Trophoblast cell (in vitro differentiated cells and primary cell): ENCODE measurements at regions not wholly inside any gene's neighbourhood (a gene's known extent, or its start where the extent isn't known, plus 50 kb on each side); places are given as distances from the start of the nearest gene placed in this dataset.

Experiments used
- DNase-seq, 2 donors: peaks; one replicate each; pipeline ENCODE4 v3.0.0-alpha.2; 2016
- H2AFZ ChIP-seq: 2 replicates; pipeline ENCODE4 v1.6.1; 2013; ENCODE audit warnings: low read length, moderate library complexity, mild to moderate bottlenecking; ENCODE audit not compliant: insufficient read depth, poor library complexity
- H2AK5ac ChIP-seq: 2 replicates; pipeline ENCODE4 v1.6.1; 2013; ENCODE audit warnings: mild to moderate bottlenecking, low read length
- H2BK120ac ChIP-seq: 2 replicates; pipeline ENCODE4 v1.6.1; 2013; ENCODE audit warnings: low read length, mild to moderate bottlenecking, moderate library complexity; ENCODE audit not compliant: insufficient read depth, poor library complexity
- H2BK12ac ChIP-seq: 2 replicates; pipeline ENCODE4 v1.6.1; 2013; ENCODE audit warnings: mild to moderate bottlenecking, low read length, moderate library complexity
- H2BK5ac ChIP-seq: 2 replicates; pipeline ENCODE4 v1.6.1; 2013; ENCODE audit warnings: low read length, low read depth, moderate library complexity, mild to moderate bottlenecking; ENCODE audit not compliant: poor library complexity
- H3K14ac ChIP-seq: 2 replicates; pipeline ENCODE4 v1.6.1; 2013; ENCODE audit warnings: mild to moderate bottlenecking, low read length
- H3K18ac ChIP-seq: 2 replicates; pipeline ENCODE4 v1.6.1; 2013; ENCODE audit warnings: mild to moderate bottlenecking, low read length
- H3K23ac ChIP-seq: 2 replicates; pipeline ENCODE4 v1.6.1; 2013; ENCODE audit warnings: low read length
- H3K27ac ChIP-seq: 2 replicates; pipeline ENCODE4 v1.5.1; 2013; ENCODE audit warnings: low read depth, mild to moderate bottlenecking, inconsistent platforms, low read length, moderate library complexity
- H3K27me3 ChIP-seq: 2 replicates; pipeline ENCODE4 v1.6.1; 2013; ENCODE audit warnings: inconsistent platforms, mild to moderate bottlenecking, low read length, moderate library complexity; ENCODE audit not compliant: insufficient read depth
- H3K36me3 ChIP-seq, 2 experiments: 1 replicate in 1 of 2; 2 replicates in 1 of 2; pipeline ENCODE4 v1.6.1; 2013; ENCODE audit warnings: low read length in 2 of 2, mild to moderate bottlenecking in 2 of 2, moderate library complexity in 1 of 2; ENCODE audit not compliant: insufficient read depth in 2 of 2, control insufficient read depth in 1 of 2
- H3K4ac ChIP-seq: 2 replicates; pipeline ENCODE4 v1.6.1; 2013; ENCODE audit warnings: low read depth, mild to moderate bottlenecking, low read length, moderate library complexity
- H3K4me1 ChIP-seq, 2 experiments: 1 replicate in 1 of 2; 2 replicates in 1 of 2; pipeline ENCODE4 v1.6.1; 2013; ENCODE audit warnings: low read length in 2 of 2, mild to moderate bottlenecking in 2 of 2, moderate library complexity in 1 of 2; ENCODE audit not compliant: insufficient read depth in 2 of 2, control insufficient read depth in 1 of 2
- H3K4me2 ChIP-seq: 2 replicates; pipeline ENCODE4 v1.6.1; 2013; ENCODE audit warnings: inconsistent platforms, mild to moderate bottlenecking, low read length, moderate library complexity
- H3K4me3 ChIP-seq: 2 replicates; pipeline ENCODE4 v1.5.1; 2013; ENCODE audit warnings: mild to moderate bottlenecking, low read depth, low read length, inconsistent platforms
- H3K79me1 ChIP-seq: one replicate; pipeline ENCODE4 v1.6.1; 2013; ENCODE audit warnings: low read length
- H3K79me2 ChIP-seq: 2 replicates; pipeline ENCODE4 v1.6.1; 2013; ENCODE audit warnings: low read length, mild to moderate bottlenecking; ENCODE audit not compliant: control insufficient read depth, insufficient read depth, poor library complexity
- H3K9ac ChIP-seq: 2 replicates; pipeline ENCODE4 v1.6.1; 2013; ENCODE audit warnings: mild to moderate bottlenecking, low read length
- H3K9me3 ChIP-seq: 2 replicates; pipeline ENCODE4 v1.6.1; 2013; ENCODE audit warnings: low read depth, mild to moderate bottlenecking, control low read depth, inconsistent platforms, low read length; ENCODE audit not compliant: insufficient read depth
- H4K12ac ChIP-seq: 2 replicates; pipeline ENCODE4 v1.6.1; 2013; ENCODE audit warnings: low read depth, mild to moderate bottlenecking, low read length, moderate library complexity
- H4K8ac ChIP-seq: 2 replicates; pipeline ENCODE4 v1.6.1; 2013; ENCODE audit warnings: low read depth, mild to moderate bottlenecking, low read length, moderate library complexity
- H4K91ac ChIP-seq: one replicate; pipeline ENCODE4 v1.6.1; 2013; ENCODE audit warnings: low read depth, mild to moderate bottlenecking, low read length, moderate library complexity
- WGBS: extraction: QIAGEN DNeasy Blood & Tissue Kit; methylation state at CpG from one replicate; pipeline ENCODE4 v1.1.7; 2013; ENCODE audit warnings: missing lambda C conversion rate; ENCODE audit not compliant: insufficient read length, insufficient coverage; ENCODE audit errors: extremely low coverage; 5-methylcytosine and 5-hydroxymethylcytosine counted together

GRCh38 chr1:5108740-5109139 lies 454.3 kb downstream of the AJAP1 start:
- no peak overlapping the region for H3K4me2 ChIP-seq
- no CpG with 5 or more reads among the region's 5 CpGs for WGBS
- H2AFZ ChIP-seq: no peak overlapping the region
- no peak overlapping the region for H2BK12ac ChIP-seq
- no peak overlapping the region for H3K4ac ChIP-seq
- no peaks in the 10 kb centered on the region for H3K4me1 ChIP-seq
- no peak overlapping the region for H2BK120ac ChIP-seq
- no peak overlapping the region for H3K18ac ChIP-seq
- no peak overlapping the region for H3K14ac ChIP-seq
- H2AK5ac ChIP-seq: no peak overlapping the region
- no peak overlapping the region for H4K12ac ChIP-seq
- no peak overlapping the region for H3K27ac ChIP-seq
- no peak overlapping the region for H4K91ac ChIP-seq
- no peaks in the 10 kb centered on the region for H3K79me2 ChIP-seq
- no peaks in the 10 kb centered on the region for H3K36me3 ChIP-seq
- H3K9ac ChIP-seq: no peak overlapping the region
- H3K27me3 ChIP-seq: no peaks in the 10 kb centered on the region
- H2BK5ac ChIP-seq: no peak overlapping the region
- no peak overlapping the region for H3K4me3 ChIP-seq
- H3K23ac ChIP-seq: no peak overlapping the region
- H4K8ac ChIP-seq: no peak overlapping the region
- H3K79me1 ChIP-seq: no peaks in the 10 kb centered on the region
- no peak for DNase-seq
- H3K9me3 ChIP-seq: no peaks in the 10 kb centered on the region

DNA sequence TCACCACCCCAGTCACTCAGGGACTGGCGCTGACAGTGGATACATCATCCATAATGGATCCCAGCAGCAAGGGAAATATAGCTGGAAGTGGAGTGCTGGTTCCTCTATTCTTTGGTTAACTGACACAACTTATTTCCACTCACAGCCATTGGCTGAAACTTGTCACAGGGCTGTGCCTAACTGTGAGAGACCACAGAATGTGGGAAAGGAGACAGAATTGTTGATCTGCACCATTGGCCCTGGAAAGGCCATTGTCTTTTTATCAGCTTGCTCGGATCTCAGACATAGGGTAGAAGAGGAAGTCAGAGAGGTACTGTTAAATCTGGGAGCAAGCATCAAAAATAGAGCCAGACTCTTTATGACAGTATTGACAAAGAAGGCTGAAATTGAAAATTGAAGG lies 451.3 kb downstream of the AJAP1 start:
- H2AFZ ChIP-seq: no peak overlapping the region
- no peak overlapping the region for H3K14ac ChIP-seq
- no peaks in the 10 kb centered on the region for H3K27me3 ChIP-seq
- H3K4ac ChIP-seq: no peak overlapping the region
- no peak overlapping the region for H3K27ac ChIP-seq
- no peak overlapping the region for H2BK5ac ChIP-seq
- H3K4me2 ChIP-seq: no peak overlapping the region
- no peak overlapping the region for H4K12ac ChIP-seq
- no peaks in the 10 kb centered on the region for H3K79me2 ChIP-seq
- no peak overlapping the region for H2BK12ac ChIP-seq
- H3K18ac ChIP-seq: no peak overlapping the region
- no peak overlapping the region for H3K4me3 ChIP-seq
- H4K8ac ChIP-seq: no peak overlapping the region
- no peak for DNase-seq
- H4K91ac ChIP-seq: no peak overlapping the region
- H3K4me1 ChIP-seq: no peaks in the 10 kb centered on the region
- H3K9ac ChIP-seq: no peak overlapping the region
- no peak overlapping the region for H2AK5ac ChIP-seq
- no peaks in the 10 kb centered on the region for H3K79me1 ChIP-seq
- no peaks in the 10 kb centered on the region for H3K9me3 ChIP-seq
- no peak overlapping the region for H3K23ac ChIP-seq
- WGBS: no CpG with 5 or more reads among the region's 2 CpGs
- no peaks in the 10 kb centered on the region for H3K36me3 ChIP-seq
- H2BK120ac ChIP-seq: no peak overlapping the region

DNA sequence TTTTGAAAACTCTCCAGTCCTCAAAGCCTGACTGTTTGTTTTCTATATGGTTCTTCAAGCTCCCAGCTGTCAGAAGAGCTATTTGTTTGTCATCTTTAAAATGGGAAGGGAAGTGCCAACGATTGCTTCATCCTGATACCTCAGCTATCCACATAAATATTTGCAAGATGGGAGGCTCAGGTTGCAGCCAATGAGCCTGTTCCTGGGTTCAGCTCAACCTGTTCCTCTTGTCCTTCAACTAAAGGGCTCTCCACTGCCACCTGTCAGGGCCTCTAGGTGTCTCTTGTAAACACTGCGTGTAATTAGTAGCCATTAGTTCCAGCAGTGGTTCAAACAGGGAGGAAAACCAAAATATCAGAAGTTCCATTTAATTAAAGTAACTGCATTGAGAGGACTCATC lies 445.1 kb downstream of the AJAP1 start:
- Histone ChIP-seq H3K27me3 (no peaks in the 10 kb centered on the region), H3K4me3 (no peak overlapping the region), H4K91ac (no peak overlapping the region), H3K36me3 (peaks cover 0 to 1% of the 10 kb centered on the region in 2 experiments), H2BK5ac (no peak overlapping the region), H3K79me1 (no peaks in the 10 kb centered on the region), H3K4me1 (no peaks in the 10 kb centered on the region), H2AK5ac (no peak overlapping the region), H3K9me3 (no peaks in the 10 kb centered on the region), H2AFZ (no peak overlapping the region), H3K79me2 (no peaks in the 10 kb centered on the region), H3K27ac (no peak overlapping the region), H3K4ac (no peak overlapping the region), H3K18ac (no peak overlapping the region), H3K23ac (no peak overlapping the region), H3K14ac (no peak overlapping the region), H3K9ac (no peak overlapping the region), H3K4me2 (no peak overlapping the region), H2BK12ac (no peak overlapping the region), H2BK120ac (no peak overlapping the region), H4K8ac (no peak overlapping the region), H4K12ac (no peak overlapping the region)
- no CpG with 5 or more reads among the region's 2 CpGs for WGBS
- no peak for DNase-seq

DNA sequence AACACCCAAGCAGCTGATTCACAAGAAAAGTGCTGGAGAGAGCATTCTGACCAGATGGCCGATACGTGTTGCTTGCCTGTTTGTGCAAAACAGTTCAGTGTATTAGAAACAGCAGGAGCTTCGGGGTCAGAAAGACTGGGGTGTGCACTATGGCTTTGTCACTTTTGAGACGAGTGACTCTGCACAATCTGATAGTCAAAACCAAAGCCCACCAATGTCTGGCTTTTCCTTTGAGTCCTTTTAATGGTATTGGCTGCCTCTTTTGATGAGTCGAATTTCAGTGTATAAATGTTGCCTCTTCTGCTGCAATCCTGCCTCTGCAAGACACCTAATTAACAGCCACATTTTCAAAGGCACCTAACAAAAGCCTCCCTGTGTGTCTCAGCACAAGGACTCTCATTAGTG lies 444.6 kb downstream of the AJAP1 start:
- Histone ChIP-seq H3K79me1 (no peaks in the 10 kb centered on the region), H3K27me3 (no peaks in the 10 kb centered on the region), H3K79me2 (no peaks in the 10 kb centered on the region), H2BK120ac (no peak overlapping the region), H3K14ac (no peak overlapping the region), H3K36me3 (peaks cover 0 to 1% of the 10 kb centered on the region in 2 experiments), H3K23ac (no peak overlapping the region), H3K4me2 (no peak overlapping the region), H2AFZ (no peak overlapping the region), H4K12ac (no peak overlapping the region), H2BK12ac (no peak overlapping the region), H3K4me3 (no peak overlapping the region), H3K4me1 (no peaks in the 10 kb centered on the region), H3K9me3 (no peaks in the 10 kb centered on the region), H3K4ac (no peak overlapping the region), H2AK5ac (no peak overlapping the region), H3K27ac (no peak overlapping the region), H3K18ac (no peak overlapping the region), H2BK5ac (no peak overlapping the region), H3K9ac (no peak overlapping the region), H4K91ac (no peak overlapping the region), H4K8ac (no peak overlapping the region)
- WGBS: no CpG with 5 or more reads among the region's 5 CpGs
- DNase-seq: no peak
